K562 (cell line): ENCODE measurements at regions not wholly inside any gene's neighbourhood (a gene's known extent, or its start where the extent isn't known, plus 50 kb on each side); places are given as distances from the start of the nearest gene placed in this dataset.

ENCODE experiments used
- ATAC-seq: fragments of 200-7000 bp; cut with Tn5 transposase; 3 replicates; pipeline ENCODE4 v1.9.1; 2020; ENCODE audit warnings: moderate library complexity
- BruUV-seq: library from RNA; stranded (reverse); fragments of 400-500 nt; replicated peaks from 2 replicates; lab custom pipeline; 2021; lab: Mats Ljungman, UMichigan
- CTCF ChIA-PET: fragments of 300-600 bp; formaldehyde crosslinking; extraction: SDS; loops from one replicate; lab custom pipeline; 2021; ENCODE audit warnings: low intra/inter-chr PET ratio; lab: Yijun Ruan, JAX
- POLR2A ChIA-PET: fragments of 300-600, 350-650 bp; sonication (Branson Sonifier 250); formaldehyde crosslinking; extraction: SDS; loops from one replicate; lab custom pipeline; 2021; ENCODE audit warnings: antibody characterized with exemption, inconsistent platforms; lab: Yijun Ruan, JAX
- DNase-seq, 4 experiments: peaks; one replicate each; pipeline versions ENCODE4 v3.0.0 to v3.0.0-alpha.2; 2011 to 2018; ENCODE audit warnings: low spot score in 3 of 4, mixed read lengths in 3 of 4; ENCODE audit errors: extremely low read depth in 1 of 4
- FAIRE-seq: peaks from 2 replicates; lab custom pipeline; 2011; peaks lifted over from hg19 to GRCh38; lab: Jason Lieb, UNC
- H2AFZ ChIP-seq: 2 replicates; pipeline ENCODE4 v1.6.0; 2011; ENCODE audit warnings: low read depth, low read length, control low read depth, inconsistent platforms
- H3K27ac ChIP-seq: fragments of 200-600 bp; 3 replicates; pipeline ENCODE4 v1.8.0; 2011; ENCODE audit warnings: low read depth, mild to moderate bottlenecking, control low read depth, inconsistent platforms, low read length, moderate library complexity, mixed read lengths; ENCODE audit errors: extremely low read depth
- H3K27me3 ChIP-seq, 2 experiments: fragments of 300-600 bp in 1 of 2; 2 replicates in 1 of 2; 3 replicates in 1 of 2; pipeline versions ENCODE4 v1.6.0 to v1.8.0; 2011; ENCODE audit warnings: inconsistent platforms in 2 of 2, low read length in 2 of 2, mild to moderate bottlenecking in 1 of 2, mixed read lengths in 1 of 2, moderate library complexity in 1 of 2; ENCODE audit not compliant: control insufficient read depth in 2 of 2, insufficient read depth in 2 of 2
- H3K36me3 ChIP-seq: fragments of 300-600 bp; 3 replicates; pipeline ENCODE4 v1.8.0; 2011; ENCODE audit warnings: mild to moderate bottlenecking, low read length, inconsistent platforms; ENCODE audit not compliant: control insufficient read depth, insufficient read depth
- H3K4me1 ChIP-seq, 2 experiments: fragments of 200-600 bp in 1 of 2; replicated peaks in 1 of 2; 2 replicates in 1 of 2; 3 replicates in 1 of 2; pipeline versions ENCODE4 v1.5.1 to v1.8.0; 2011; ENCODE audit warnings: inconsistent platforms in 2 of 2, low read length in 2 of 2, mild to moderate bottlenecking in 1 of 2, mixed read lengths in 1 of 2, moderate library complexity in 1 of 2; ENCODE audit not compliant: control insufficient read depth in 2 of 2, insufficient read depth in 2 of 2
- H3K4me2 ChIP-seq: 2 replicates; pipeline ENCODE4 v1.6.1; 2011; ENCODE audit warnings: low read length, control low read depth, inconsistent platforms, mixed read lengths; ENCODE audit not compliant: insufficient read depth
- H3K4me3 ChIP-seq: fragments of 200-600 bp; sonication (generic), shearing (Covaris generic); 2 replicates; pipeline ENCODE4 v1.5.1; 2016; ENCODE audit warnings: control low read depth, inconsistent platforms
- H3K79me2 ChIP-seq: fragments of 200-600 bp; 3 replicates; pipeline ENCODE4 v1.8.0; 2011; ENCODE audit warnings: low read length, inconsistent platforms; ENCODE audit not compliant: control insufficient read depth, insufficient read depth
- H3K9ac ChIP-seq, 2 experiments: 2 replicates each; pipeline versions ENCODE4 v1.6.0 to v1.6.1; 2011; ENCODE audit warnings: low read depth in 2 of 2, low read length in 2 of 2, control low read depth in 1 of 2, inconsistent platforms in 1 of 2, mild to moderate bottlenecking in 1 of 2, mixed read lengths in 1 of 2; ENCODE audit not compliant: insufficient read depth in 1 of 2
- H3K9me1 ChIP-seq: one replicate; pipeline ENCODE4 v1.6.0; 2011; ENCODE audit warnings: inconsistent platforms, mild to moderate bottlenecking, low read length, moderate library complexity; ENCODE audit not compliant: control insufficient read depth, insufficient read depth
- H3K9me3 ChIP-seq: replicated peaks from 2 replicates; pipeline ENCODE4 v1.5.1; 2011; ENCODE audit warnings: low read depth, low read length, inconsistent platforms; ENCODE audit not compliant: control insufficient read depth, insufficient read depth
- H4K20me1 ChIP-seq: replicated peaks from 2 replicates; pipeline ENCODE4 v1.6.1; 2011; ENCODE audit warnings: low read length, inconsistent platforms, mixed read lengths; ENCODE audit not compliant: control insufficient read depth, insufficient read depth
- CREM ChIP-seq: IDR thresholded peaks from 2 replicates; pipeline ENCODE4 v1.6.1; 2014; ENCODE audit warnings: antibody characterized with exemption, low read depth
- IRF9 ChIP-seq: fragments of 450-650 bp; IDR thresholded peaks from 2 replicates; pipeline ENCODE4 v1.6.1; 2016; ENCODE audit warnings: missing biosample characterization, missing genetic modification characterization
- MCM3 ChIP-seq: fragments of 450-650 bp; IDR thresholded peaks from 2 replicates; pipeline ENCODE4 v1.6.1; 2016
- NFATC3 ChIP-seq: fragments of 450-650 bp; IDR thresholded peaks from 2 replicates; pipeline ENCODE4 v1.6.1; 2017; ENCODE audit warnings: mild to moderate bottlenecking
- RBM14 ChIP-seq: fragments of 200-400 bp; formaldehyde crosslinking; IDR thresholded peaks from 2 replicates; pipeline ENCODE4 v1.6.1; 2018; ENCODE audit warnings: low read depth, mild to moderate bottlenecking, low read length, moderate library complexity, borderline replicate concordance; ENCODE audit not compliant: insufficient read depth
- SMAD2 ChIP-seq: fragments of 150-350 bp; IDR thresholded peaks from 2 replicates; pipeline ENCODE4 v1.6.1; 2014; ENCODE audit warnings: low read depth, mild to moderate bottlenecking, low read length
- TAF1 ChIP-seq: IDR thresholded peaks from 2 replicates; pipeline ENCODE4 v1.6.1; 2011; ENCODE audit warnings: mild to moderate bottlenecking, low read length, moderate library complexity; ENCODE audit not compliant: insufficient read depth, control insufficient read depth, severe bottlenecking; ENCODE audit errors: extremely low read depth
- TCF7L2 ChIP-seq: fragments of 150-350 bp; IDR thresholded peaks from 2 replicates; pipeline ENCODE4 v1.6.1; 2016; ENCODE audit warnings: low read depth, mild to moderate bottlenecking, low read length, moderate library complexity
- WGBS: fragments of 100-300 bp; shearing (Covaris generic); methylation state at CpG from one replicate; pipeline ENCODE4 v1.1.6; 2016; ENCODE audit warnings: low coverage, mixed read lengths; ENCODE audit not compliant: insufficient coverage; ENCODE audit errors: missing lambda C conversion rate; 5-methylcytosine and 5-hydroxymethylcytosine counted together
- in situ Hi-C: fragments of 300-500 bp; cut with MboI; formaldehyde crosslinking; loops from 4 replicates; pipeline ENCODE4 v1.15.0; 2018; ENCODE audit warnings: inconsistent platforms, mixed read lengths
- intact Hi-C: fragments of 100-400 bp; cut with micrococcal nuclease; formaldehyde crosslinking; loops from 2 replicates; pipeline ENCODE4 v1.14.2; 2022

- no peak overlapping the region for H3K9ac ChIP-seq
- intact Hi-C loops: no loop called here
- no peaks in the 10 kb centered on the region for H3K4me1 ChIP-seq
- no peaks in the 10 kb centered on the region for H3K9me1 ChIP-seq
- ATAC-seq (no peak), DNase-seq (no peak), FAIRE-seq (no peak)
- no peak overlapping the region for H3K4me3 ChIP-seq
- H3K4me2 ChIP-seq: no peak overlapping the region
- WGBS: 1% methylated on average over 7 of the region's 7 CpGs
- in situ Hi-C loops: no loop called here
- no peaks in the 10 kb centered on the region for H3K79me2 ChIP-seq
- BruUV-seq: no TSS peak
- no peaks in the 10 kb centered on the region for H4K20me1 ChIP-seq
- no peaks in the 10 kb centered on the region for H3K36me3 ChIP-seq
- no peak for TF ChIP-seq SMAD2
- peaks cover 0 to 9% of the 10 kb centered on the region in 2 experiments; a peak in 2 of 5 replicates for H3K27me3 ChIP-seq
- ChIA-PET POLR2A (no interaction called here), CTCF (no interaction called here)
- H3K9me3 ChIP-seq: no peaks in the 10 kb centered on the region
- H2AFZ ChIP-seq: no peak overlapping the region
- no peak overlapping the region for H3K27ac ChIP-seq
These were observed 287.1 kb upstream of the ATP5MC3 start for GRCh38 chr2:175468431-175469098.

- H3K9me1 ChIP-seq: no peaks in the 10 kb centered on the region
- ATAC-seq: no peak
- no peak overlapping the region for H3K9ac ChIP-seq
- no peaks in the 10 kb centered on the region for H3K9me3 ChIP-seq
- no peaks in the 10 kb centered on the region for H3K4me1 ChIP-seq
- no TSS peak for BruUV-seq
- in situ Hi-C loops: no loop called here
- FAIRE-seq: no peak
- peaks cover 0 to 9% of the 10 kb centered on the region in 2 experiments; a peak in 2 of 5 replicates for H3K27me3 ChIP-seq
- no peak for DNase-seq
- H3K36me3 ChIP-seq: no peaks in the 10 kb centered on the region
- H2AFZ ChIP-seq: no peak overlapping the region
- H3K79me2 ChIP-seq: no peaks in the 10 kb centered on the region
- H3K4me2 ChIP-seq: no peak overlapping the region
- TF ChIP-seq TCF7L2: no peak
- TF ChIP-seq NFATC3: no peak
- no peak for TF ChIP-seq TAF1
- no peak for TF ChIP-seq IRF9 (tag)
- no peak for TF ChIP-seq MCM3
- no peak for TF ChIP-seq RBM14
- no peak for TF ChIP-seq CREM
- intact Hi-C loops: no loop called here
- H3K27ac ChIP-seq: no peak overlapping the region
- H3K4me3 ChIP-seq: no peak overlapping the region
- no peaks in the 10 kb centered on the region for H4K20me1 ChIP-seq
- ChIA-PET CTCF (no interaction called here), POLR2A (interaction anchor here (1.4 kb wide), 1 partner anchor 10 kb away, joined by 6 read pairs; no protein-coding TSS in a partner anchor)
These were observed 283.6 kb upstream of the ATP5MC3 start for GRCh38 chr2:175465101-175465500.
